ENCODE measurements at regions not wholly inside any gene's neighbourhood (a gene's known extent, or its start where the extent isn't known, plus 50 kb on each side); places are given as distances from the start of the nearest gene placed in this dataset.
"Not testable (repeated sequence)": the region's sequence is repeated elsewhere in the genome, so short reads cannot be mapped to it uniquely, and the experiment has no call there.

- not testable (repeated sequence) for H3K27me3 Mint-ChIP-seq; H3K4me1 Mint-ChIP-seq; H3K27ac Mint-ChIP-seq; H3K9me3 Mint-ChIP-seq; H3K4me3 Mint-ChIP-seq; H3K36me3 Mint-ChIP-seq (ENCODE audit: low read depth)
- peak; percentile 52 for ATAC-seq (replicated peaks)
These were observed 100.3 kb downstream of the OR4M2 start for GRCh38 chr15:22180611-22181010.

- not testable (repeated sequence) for ATAC-seq (replicated peaks); H3K4me3 Mint-ChIP-seq; H3K27me3 Mint-ChIP-seq; H3K36me3 Mint-ChIP-seq (ENCODE audit: low read depth); H3K9me3 Mint-ChIP-seq; H3K4me1 Mint-ChIP-seq; H3K27ac Mint-ChIP-seq
These were observed 104.4 kb downstream of the OR4M2 start for GRCh38 chr15:22184678-22185077.

GRCh38 chr15:22186846-22187532 is 106.7 kb downstream of the OR4M2 start:
- H3K27me3 Mint-ChIP-seq, H3K27ac Mint-ChIP-seq: not testable (repeated sequence)
- peak; percentile 97 for ATAC-seq (replicated peaks)

GRCh38 chr15:22191818-22192217 is 111.5 kb downstream of the OR4M2 start:
- not testable (repeated sequence) for H3K9me3 Mint-ChIP-seq; H3K27ac Mint-ChIP-seq; H3K4me3 Mint-ChIP-seq; H3K36me3 Mint-ChIP-seq (ENCODE audit: low read depth); H3K27me3 Mint-ChIP-seq; ATAC-seq (replicated peaks); H3K4me1 Mint-ChIP-seq

More at GRCh38 chr15:22186846-22187532, 106.7 kb downstream of the OR4M2 start:
- H3K9me3 Mint-ChIP-seq; H3K4me3 Mint-ChIP-seq; H3K36me3 Mint-ChIP-seq (ENCODE audit: low read depth); H3K4me1 Mint-ChIP-seq: not testable (repeated sequence)

GRCh38 chr15:22194739-22195617 is 114.7 kb downstream of the OR4M2 start:
- not testable (repeated sequence) for H3K9me3 Mint-ChIP-seq; H3K36me3 Mint-ChIP-seq (ENCODE audit: low read depth); H3K4me3 Mint-ChIP-seq; H3K27me3 Mint-ChIP-seq; H3K4me1 Mint-ChIP-seq; H3K27ac Mint-ChIP-seq
- ATAC-seq (replicated peaks): peak; percentile 69

GRCh38 chr15:22196423-22196822 is 116.1 kb downstream of the OR4M2 start:
- H3K27me3 Mint-ChIP-seq, H3K27ac Mint-ChIP-seq, H3K9me3 Mint-ChIP-seq: not testable (repeated sequence)

GRCh38 chr15:22200417-22200816 is 120.1 kb downstream of the OR4M2 start:
- H3K4me3 Mint-ChIP-seq; H3K27ac Mint-ChIP-seq; H3K36me3 Mint-ChIP-seq (ENCODE audit: low read depth); H3K27me3 Mint-ChIP-seq; H3K4me1 Mint-ChIP-seq; H3K9me3 Mint-ChIP-seq; ATAC-seq (replicated peaks): not testable (repeated sequence)

More at GRCh38 chr15:22196423-22196822, 116.1 kb downstream of the OR4M2 start:
- not testable (repeated sequence) for H3K36me3 Mint-ChIP-seq (ENCODE audit: low read depth); ATAC-seq (replicated peaks); H3K4me1 Mint-ChIP-seq; H3K4me3 Mint-ChIP-seq

GRCh38 chr15:22201993-22202659 is 121.8 kb downstream of the OR4M2 start:
- ATAC-seq (replicated peaks): peak; percentile 80
- H3K4me3 Mint-ChIP-seq; H3K27me3 Mint-ChIP-seq; H3K36me3 Mint-ChIP-seq (ENCODE audit: low read depth); H3K4me1 Mint-ChIP-seq; H3K27ac Mint-ChIP-seq; H3K9me3 Mint-ChIP-seq: not testable (repeated sequence)

- H3K9me3 Mint-ChIP-seq; H3K36me3 Mint-ChIP-seq (ENCODE audit: low read depth); H3K4me3 Mint-ChIP-seq; H3K27ac Mint-ChIP-seq; H3K4me1 Mint-ChIP-seq; H3K27me3 Mint-ChIP-seq: not testable (repeated sequence)
- ATAC-seq (replicated peaks): peak; percentile 90
These were observed 122.9 kb downstream of the OR4M2 start for GRCh38 chr15:22203208-22203607.

GRCh38 chr15:22209086-22209485 is 128.8 kb downstream of the OR4M2 start:
- not testable (repeated sequence) for H3K27ac Mint-ChIP-seq; H3K27me3 Mint-ChIP-seq; H3K9me3 Mint-ChIP-seq; H3K36me3 Mint-ChIP-seq (ENCODE audit: low read depth); H3K4me1 Mint-ChIP-seq; H3K4me3 Mint-ChIP-seq
- peak; percentile 97 for ATAC-seq (replicated peaks)

- H3K36me3 Mint-ChIP-seq (ENCODE audit: low read depth): not testable (repeated sequence)
- peak overlapping the region; percentile 8 for H3K27ac Mint-ChIP-seq
These were observed 142.3 kb downstream of the OR4M2 start for GRCh38 chr15:22222596-22222995.

GRCh38 chr15:22224241-22224671 is 143.9 kb downstream of the OR4M2 start:
- no peaks in the 10 kb centered on the region for H3K36me3 Mint-ChIP-seq (ENCODE audit: low read depth)
- no peaks in the 10 kb centered on the region for H3K9me3 Mint-ChIP-seq
- H3K4me1 Mint-ChIP-seq: peaks cover 13% of the 10 kb centered on the region
- no peak for ATAC-seq (replicated peaks)
- no peak overlapping the region for H3K4me3 Mint-ChIP-seq
- peaks cover 3% of the 10 kb centered on the region for H3K27me3 Mint-ChIP-seq
- H3K27ac Mint-ChIP-seq: no peak overlapping the region

More at GRCh38 chr15:22222596-22222995, 142.3 kb downstream of the OR4M2 start:
- ATAC-seq (replicated peaks); H3K4me3 Mint-ChIP-seq; H3K9me3 Mint-ChIP-seq; H3K27me3 Mint-ChIP-seq: not testable (repeated sequence)
- peaks cover 13% of the 10 kb centered on the region for H3K4me1 Mint-ChIP-seq

- not testable (repeated sequence) for H3K36me3 Mint-ChIP-seq (ENCODE audit: low read depth); H3K4me3 Mint-ChIP-seq; H3K9me3 Mint-ChIP-seq; H3K27me3 Mint-ChIP-seq; H3K27ac Mint-ChIP-seq; ATAC-seq (replicated peaks)
- peaks cover 13% of the 10 kb centered on the region for H3K4me1 Mint-ChIP-seq
These were observed 144.6 kb downstream of the OR4M2 start for GRCh38 chr15:22224961-22225360.

GRCh38 chr15:22226034-22226790 is 145.9 kb downstream of the OR4M2 start:
- Mint-ChIP-seq H3K27ac (no peak overlapping the region), H3K4me3 (no peak overlapping the region), H3K4me1 (peaks cover 9% of the 10 kb centered on the region), H3K9me3 (no peaks in the 10 kb centered on the region), H3K27me3 (peaks cover 3% of the 10 kb centered on the region), H3K36me3 (ENCODE audit: low read depth) (no peaks in the 10 kb centered on the region)
- ATAC-seq (replicated peaks): no peak
